A549 (cell line): ENCODE measurements at regions not wholly inside any gene's neighbourhood (a gene's known extent, or its start where the extent isn't known, plus 50 kb on each side); places are given as distances from the start of the nearest gene placed in this dataset.

Experiments
- ATAC-seq, 2 experiments: fragments of 200-7000 bp in 1 of 2; fragments of >200 bp in 1 of 2; cut with Nextera tagmentation in 1 of 2; cut with Tn5 transposase in 1 of 2; 3 replicates each; pipeline versions ENCODE4 v1.8.0 to v1.9.1; 2018 to 2020; ENCODE audit warnings: mild to moderate bottlenecking in 1 of 2, moderate library complexity in 1 of 2
- CTCF ChIA-PET: fragments of 300-600 bp; sonication (Branson Sonifier 250); formaldehyde crosslinking; extraction: SDS; loops from one replicate; lab custom pipeline; 2021; ENCODE audit warnings: antibody characterized with exemption, inconsistent platforms; lab: Yijun Ruan, JAX
- POLR2A ChIA-PET: fragments of 350-600 bp; formaldehyde crosslinking; extraction: SDS; loops from one replicate; lab custom pipeline; 2021; ENCODE audit warnings: antibody characterized with exemption, inconsistent platforms; lab: Yijun Ruan, JAX
- DNase-seq, 2 experiments: peaks; one replicate each; pipeline versions ENCODE4 v3.0.0 to v3.0.0-alpha.2; 2011 to 2016; ENCODE audit warnings: low read depth in 1 of 2, low spot score in 1 of 2
- FAIRE-seq: peaks from 2 replicates; lab custom pipeline; 2011; peaks lifted over from hg19 to GRCh38; lab: Jason Lieb, UNC
- H3K27ac ChIP-seq, 2 experiments: fragments of >200 bp; sonication (Bioruptor Twin); formaldehyde crosslinking; 3 replicates each; pipeline ENCODE4 v1.5.1; 2016 to 2017
- H3K4me1 ChIP-seq: fragments of >200 bp; sonication (Bioruptor Twin); formaldehyde crosslinking; 3 replicates; pipeline ENCODE4 v1.6.1; 2016
- H3K4me2 ChIP-seq: fragments of >200 bp; sonication (Bioruptor Twin); formaldehyde crosslinking; 3 replicates; pipeline ENCODE4 v1.6.1; 2016
- H3K4me3 ChIP-seq: fragments of >200 bp; sonication (Bioruptor Twin); formaldehyde crosslinking; 3 replicates; pipeline ENCODE4 v1.5.1; 2016
- H3K9me3 ChIP-seq: fragments of >200 bp; sonication (Bioruptor Twin); formaldehyde crosslinking; 3 replicates; pipeline ENCODE4 v1.6.1; 2016
- CBX2 ChIP-seq: fragments of 200-600 bp; sonication (generic); IDR thresholded peaks from 2 replicates; pipeline ENCODE4 v1.6.1; 2016; ENCODE audit warnings: low read depth, mild to moderate bottlenecking, borderline replicate concordance
- CBX8 ChIP-seq: fragments of 200-600 bp; sonication (generic); IDR thresholded peaks from 2 replicates; pipeline ENCODE4 v1.6.1; 2016
- CEBPB ChIP-seq, 2 experiments: fragments of >200 bp in 1 of 2; sonication (Bioruptor Twin) in 1 of 2; formaldehyde crosslinking in 1 of 2; IDR thresholded peaks; 2 replicates each; pipeline ENCODE4 v1.6.1; 2012 to 2016
- CHD4 ChIP-seq: fragments of 200-600 bp; sonication (generic); IDR thresholded peaks from 2 replicates; pipeline ENCODE4 v1.6.1; 2016; ENCODE audit warnings: antibody characterized with exemption, mild to moderate bottlenecking, borderline replicate concordance
- EHMT2 ChIP-seq: fragments of 200-600 bp; sonication (generic); IDR thresholded peaks from 2 replicates; pipeline ENCODE4 v1.6.1; 2016; ENCODE audit warnings: antibody characterized with exemption, low read depth, mild to moderate bottlenecking, moderate library complexity
- FOSL2 ChIP-seq, 2 experiments: fragments of 450-650 bp in 1 of 2; fragments of >200 bp in 1 of 2; sonication (Bioruptor Twin) in 1 of 2; formaldehyde crosslinking; IDR thresholded peaks; 2 replicates each; pipeline versions ENCODE4 v1.5.0 to v1.6.1; 2016 to 2020; ENCODE audit warnings: mild to moderate bottlenecking in 1 of 2, moderate library complexity in 1 of 2
- GATA3 ChIP-seq: IDR thresholded peaks from 2 replicates; pipeline ENCODE4 v1.6.1; 2012; ENCODE audit warnings: borderline replicate concordance
- HDAC2 ChIP-seq: fragments of 200-600 bp; sonication (generic); IDR thresholded peaks from 2 replicates; pipeline ENCODE4 v1.6.1; 2016
- HOXB5 ChIP-seq: fragments of 250-450 bp; sonication (Bioruptor Pico); IDR thresholded peaks from 2 replicates; pipeline ENCODE4 v1.5.0; 2020; ENCODE audit warnings: mild to moderate bottlenecking, moderate library complexity
- JUN ChIP-seq, 2 experiments: fragments of >200 bp; sonication (Bioruptor Twin); formaldehyde crosslinking; IDR thresholded peaks; 2 replicates in 1 of 2; 3 replicates in 1 of 2; pipeline ENCODE4 v1.6.1; 2016 to 2017
- KDM5A ChIP-seq: fragments of 200-600 bp; sonication (generic); IDR thresholded peaks from 2 replicates; pipeline ENCODE4 v1.6.1; 2016; ENCODE audit warnings: antibody characterized with exemption, mild to moderate bottlenecking
- MAZ ChIP-seq: fragments of 150-350 bp; IDR thresholded peaks from 2 replicates; pipeline ENCODE4 v1.6.1; 2014; ENCODE audit warnings: antibody characterized with exemption, low read depth, low read length, borderline replicate concordance
- NR3C1 ChIP-seq: fragments of >200 bp; sonication (Bioruptor Twin); formaldehyde crosslinking; IDR thresholded peaks from 3 replicates; pipeline ENCODE4 v1.6.1; 2017
- RARB ChIP-seq: fragments of 250-450 bp; sonication (Bioruptor Pico); IDR thresholded peaks from 2 replicates; pipeline ENCODE4 v1.8.0; 2021; ENCODE audit warnings: mild to moderate bottlenecking, moderate library complexity
- RCOR1 ChIP-seq: fragments of 150-350 bp; IDR thresholded peaks from 2 replicates; pipeline ENCODE4 v1.6.1; 2014; ENCODE audit warnings: antibody characterized with exemption, low read length, low read depth
- RFX5 ChIP-seq: fragments of 450-650 bp; IDR thresholded peaks from 2 replicates; pipeline ENCODE4 v1.7.1; 2014; ENCODE audit warnings: antibody characterized with exemption, mild to moderate bottlenecking, moderate library complexity
- SMC3 ChIP-seq: fragments of >200 bp; sonication (Bioruptor Twin); formaldehyde crosslinking; IDR thresholded peaks from 3 replicates; pipeline ENCODE4 v1.6.1; 2018; ENCODE audit warnings: inconsistent platforms
- TFCP2L1 ChIP-seq: fragments of 250-450 bp; sonication (Bioruptor Pico); IDR thresholded peaks from 2 replicates; pipeline ENCODE4 v1.5.0; 2021; ENCODE audit warnings: mild to moderate bottlenecking
- ZC3H11A ChIP-seq: fragments of 450-650 bp; IDR thresholded peaks from 2 replicates; pipeline ENCODE4 v1.6.1; 2014; ENCODE audit warnings: antibody characterized with exemption, mild to moderate bottlenecking
- ZFP36 ChIP-seq: fragments of 450-650 bp; IDR thresholded peaks from 2 replicates; pipeline ENCODE4 v1.6.1; 2014; ENCODE audit warnings: borderline replicate concordance; ENCODE audit not compliant: partially characterized antibody
- WGBS: methylation state at CpG from one replicate; pipeline ENCODE4 v1.1.6; 2017; ENCODE audit errors: missing lambda C conversion rate; 5-methylcytosine and 5-hydroxymethylcytosine counted together
- TF ChIP-seq, protein P1 (sequence below): IDR thresholded peaks from 2 replicates; pipeline ENCODE4 v1.6.1; 2012; ENCODE audit warnings: low read depth, borderline replicate concordance
- TF ChIP-seq, protein P2 (sequence below): fragments of 250-450 bp; sonication (Bioruptor Pico); IDR thresholded peaks from 2 replicates; pipeline ENCODE4 v1.5.0; 2020; ENCODE audit warnings: low read depth, mild to moderate bottlenecking, moderate library complexity
- TF ChIP-seq, protein P3 (sequence below): fragments of 150-350 bp; IDR thresholded peaks from 2 replicates; pipeline ENCODE4 v1.6.1; 2014; ENCODE audit warnings: low read depth, mild to moderate bottlenecking, low read length
- TF ChIP-seq, protein P4 (sequence below): IDR thresholded peaks from 2 replicates; pipeline ENCODE4 v1.6.1; 2012
- TF ChIP-seq, protein P5 (sequence below): fragments of 200-600 bp; sonication (generic); IDR thresholded peaks from 2 replicates; pipeline ENCODE4 v1.6.1; 2016; ENCODE audit warnings: antibody characterized with exemption, mild to moderate bottlenecking, moderate library complexity

DNA sequence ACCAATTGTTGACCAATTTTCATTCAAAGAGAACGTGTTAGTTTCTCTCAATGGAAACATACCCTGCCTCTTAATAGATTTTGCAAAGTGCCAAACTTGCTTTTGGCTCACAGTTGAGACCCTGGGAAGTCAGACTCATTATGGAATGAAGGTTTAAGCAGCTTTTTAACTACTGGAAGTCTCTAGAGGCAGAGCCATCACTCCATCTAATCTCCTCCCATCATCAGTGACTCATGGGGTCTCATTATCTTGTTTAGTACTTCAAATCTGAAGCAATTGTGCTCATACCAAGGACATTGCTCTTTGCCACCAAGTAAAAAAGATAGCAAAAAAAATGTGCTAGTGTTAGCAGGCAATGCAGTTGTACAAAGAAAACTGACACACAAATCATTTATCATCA is 537.1 kb upstream of the LRRC4C start:
- H3K27ac ChIP-seq = no peak overlapping the region
- H3K4me3 ChIP-seq = no peak overlapping the region
- no peaks in the 10 kb centered on the region for H3K9me3 ChIP-seq
- TF ChIP-seq CBX2 (no peak), JUN (IDR thresholded peaks at IDR 0.05) (no peak), EHMT2 (no peak), RARB (CRISPR knock-in tag) (no peak), NR3C1 (no peak), ZFP36 (no peak), CBX8 (no peak), RCOR1 (no peak), SMC3 (no peak), MAZ (no peak), FOSL2 (IDR thresholded peaks at IDR 0.05) (no peak), FOSL2 (CRISPR knock-in tag; IDR thresholded peaks at IDR 0.05) (no peak), HDAC2 (no peak), RFX5 (no peak), CEBPB (IDR thresholded peaks at IDR 0.05) (no peak), CHD4 (no peak), HOXB5 (CRISPR knock-in tag) (no peak)
- TF ChIP-seq, protein P1, sequence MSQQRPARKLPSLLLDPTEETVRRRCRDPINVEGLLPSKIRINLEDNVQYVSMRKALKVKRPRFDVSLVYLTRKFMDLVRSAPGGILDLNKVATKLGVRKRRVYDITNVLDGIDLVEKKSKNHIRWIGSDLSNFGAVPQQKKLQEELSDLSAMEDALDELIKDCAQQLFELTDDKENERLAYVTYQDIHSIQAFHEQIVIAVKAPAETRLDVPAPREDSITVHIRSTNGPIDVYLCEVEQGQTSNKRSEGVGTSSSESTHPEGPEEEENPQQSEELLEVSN = no peak
- TF ChIP-seq, protein P2, sequence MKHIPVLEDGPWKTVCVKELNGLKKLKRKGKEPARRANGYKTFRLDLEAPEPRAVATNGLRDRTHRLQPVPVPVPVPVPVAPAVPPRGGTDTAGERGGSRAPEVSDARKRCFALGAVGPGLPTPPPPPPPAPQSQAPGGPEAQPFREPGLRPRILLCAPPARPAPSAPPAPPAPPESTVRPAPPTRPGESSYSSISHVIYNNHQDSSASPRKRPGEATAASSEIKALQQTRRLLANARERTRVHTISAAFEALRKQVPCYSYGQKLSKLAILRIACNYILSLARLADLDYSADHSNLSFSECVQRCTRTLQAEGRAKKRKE = no peak
- FAIRE-seq (no peak), ATAC-seq (no peak), DNase-seq (no peak)
- POLR2A ChIA-PET = no interaction called here
- 0% methylated on average over 1 of the region's 1 CpG for WGBS
- no peak overlapping the region for H3K4me2 ChIP-seq
- H3K4me1 ChIP-seq = no peaks in the 10 kb centered on the region
- CTCF ChIA-PET = no interaction called here

DNA sequence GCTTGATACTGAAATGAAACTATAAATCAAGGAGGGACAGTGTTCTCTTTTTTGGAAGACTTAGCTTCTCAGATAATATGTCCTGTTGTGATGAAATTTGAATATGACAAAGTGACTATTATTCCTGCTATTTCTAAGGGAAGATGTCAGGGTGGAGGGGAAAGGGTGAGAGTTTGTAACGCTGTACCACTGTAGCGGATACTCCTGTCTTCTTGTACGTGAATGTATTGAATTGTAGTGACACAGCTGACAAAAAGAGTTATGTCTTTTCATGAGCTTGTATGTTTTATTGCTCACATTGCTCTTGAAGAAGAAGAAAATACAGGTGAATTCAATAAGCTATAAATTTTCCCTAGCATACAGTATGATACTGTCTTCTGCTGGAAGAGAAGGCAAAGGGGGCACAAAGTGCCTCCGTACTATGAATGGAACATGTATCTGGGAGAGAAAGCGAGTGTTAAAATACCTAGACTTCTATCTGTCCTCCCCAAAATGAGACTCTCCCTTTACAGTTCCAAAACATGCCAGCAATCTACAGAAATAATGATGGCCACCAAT is 538.5 kb upstream of the LRRC4C start:
- Histone ChIP-seq H3K4me1 (no peaks in the 10 kb centered on the region), H3K4me3 (no peak overlapping the region), H3K27ac (no peak overlapping the region), H3K9me3 (no peaks in the 10 kb centered on the region), H3K4me2 (no peak overlapping the region)
- TF ChIP-seq, protein P1 = no peak
- no peak for TF ChIP-seq GATA3
- TF ChIP-seq, protein P2 = no peak
- TF ChIP-seq, protein P3, sequence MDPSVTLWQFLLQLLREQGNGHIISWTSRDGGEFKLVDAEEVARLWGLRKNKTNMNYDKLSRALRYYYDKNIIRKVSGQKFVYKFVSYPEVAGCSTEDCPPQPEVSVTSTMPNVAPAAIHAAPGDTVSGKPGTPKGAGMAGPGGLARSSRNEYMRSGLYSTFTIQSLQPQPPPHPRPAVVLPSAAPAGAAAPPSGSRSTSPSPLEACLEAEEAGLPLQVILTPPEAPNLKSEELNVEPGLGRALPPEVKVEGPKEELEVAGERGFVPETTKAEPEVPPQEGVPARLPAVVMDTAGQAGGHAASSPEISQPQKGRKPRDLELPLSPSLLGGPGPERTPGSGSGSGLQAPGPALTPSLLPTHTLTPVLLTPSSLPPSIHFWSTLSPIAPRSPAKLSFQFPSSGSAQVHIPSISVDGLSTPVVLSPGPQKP = no peak
- no peak for TF ChIP-seq ZC3H11A
- no peak for TF ChIP-seq JUN (IDR thresholded peaks at IDR 0.05)
- no peak for TF ChIP-seq TFCP2L1 (CRISPR knock-in tag)
- TF ChIP-seq, protein P4, sequence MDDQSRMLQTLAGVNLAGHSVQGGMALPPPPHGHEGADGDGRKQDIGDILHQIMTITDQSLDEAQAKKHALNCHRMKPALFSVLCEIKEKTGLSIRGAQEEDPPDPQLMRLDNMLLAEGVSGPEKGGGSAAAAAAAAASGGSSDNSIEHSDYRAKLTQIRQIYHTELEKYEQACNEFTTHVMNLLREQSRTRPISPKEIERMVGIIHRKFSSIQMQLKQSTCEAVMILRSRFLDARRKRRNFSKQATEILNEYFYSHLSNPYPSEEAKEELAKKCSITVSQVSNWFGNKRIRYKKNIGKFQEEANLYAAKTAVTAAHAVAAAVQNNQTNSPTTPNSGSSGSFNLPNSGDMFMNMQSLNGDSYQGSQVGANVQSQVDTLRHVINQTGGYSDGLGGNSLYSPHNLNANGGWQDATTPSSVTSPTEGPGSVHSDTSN = no peak
- TF ChIP-seq, protein P5, sequence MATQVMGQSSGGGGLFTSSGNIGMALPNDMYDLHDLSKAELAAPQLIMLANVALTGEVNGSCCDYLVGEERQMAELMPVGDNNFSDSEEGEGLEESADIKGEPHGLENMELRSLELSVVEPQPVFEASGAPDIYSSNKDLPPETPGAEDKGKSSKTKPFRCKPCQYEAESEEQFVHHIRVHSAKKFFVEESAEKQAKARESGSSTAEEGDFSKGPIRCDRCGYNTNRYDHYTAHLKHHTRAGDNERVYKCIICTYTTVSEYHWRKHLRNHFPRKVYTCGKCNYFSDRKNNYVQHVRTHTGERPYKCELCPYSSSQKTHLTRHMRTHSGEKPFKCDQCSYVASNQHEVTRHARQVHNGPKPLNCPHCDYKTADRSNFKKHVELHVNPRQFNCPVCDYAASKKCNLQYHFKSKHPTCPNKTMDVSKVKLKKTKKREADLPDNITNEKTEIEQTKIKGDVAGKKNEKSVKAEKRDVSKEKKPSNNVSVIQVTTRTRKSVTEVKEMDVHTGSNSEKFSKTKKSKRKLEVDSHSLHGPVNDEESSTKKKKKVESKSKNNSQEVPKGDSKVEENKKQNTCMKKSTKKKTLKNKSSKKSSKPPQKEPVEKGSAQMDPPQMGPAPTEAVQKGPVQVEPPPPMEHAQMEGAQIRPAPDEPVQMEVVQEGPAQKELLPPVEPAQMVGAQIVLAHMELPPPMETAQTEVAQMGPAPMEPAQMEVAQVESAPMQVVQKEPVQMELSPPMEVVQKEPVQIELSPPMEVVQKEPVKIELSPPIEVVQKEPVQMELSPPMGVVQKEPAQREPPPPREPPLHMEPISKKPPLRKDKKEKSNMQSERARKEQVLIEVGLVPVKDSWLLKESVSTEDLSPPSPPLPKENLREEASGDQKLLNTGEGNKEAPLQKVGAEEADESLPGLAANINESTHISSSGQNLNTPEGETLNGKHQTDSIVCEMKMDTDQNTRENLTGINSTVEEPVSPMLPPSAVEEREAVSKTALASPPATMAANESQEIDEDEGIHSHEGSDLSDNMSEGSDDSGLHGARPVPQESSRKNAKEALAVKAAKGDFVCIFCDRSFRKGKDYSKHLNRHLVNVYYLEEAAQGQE = no peak
- TF ChIP-seq KDM5A = no peak
- no peak for TF ChIP-seq HOXB5 (CRISPR knock-in tag)
- TF ChIP-seq HDAC2 = no peak
- no peak for TF ChIP-seq SMC3
- FAIRE-seq (no peak), DNase-seq (no peak), ATAC-seq (no peak)
- POLR2A ChIA-PET = no interaction called here
- CTCF ChIA-PET = no interaction called here
- WGBS = 16% methylated on average over 5 of the region's 5 CpGs
